HG03565 (cell line): ENCODE measurements at regions not wholly inside any gene's neighbourhood (a gene's known extent, or its start where the extent isn't known, plus 50 kb on each side); places are given as distances from the start of the nearest gene placed in this dataset.
"Not testable (repeated sequence)": the region's sequence is repeated elsewhere in the genome, so short reads cannot be mapped to it uniquely, and the experiment has no call there.

ENCODE experiments used
- ATAC-seq: cut with Tn5 transposase; IDR thresholded peaks from one replicate; pipeline ENCODE4 v1.9.1; 2021; ENCODE audit warnings: mild to moderate bottlenecking, moderate library complexity; ENCODE audit not compliant: unreplicated experiment

DNA sequence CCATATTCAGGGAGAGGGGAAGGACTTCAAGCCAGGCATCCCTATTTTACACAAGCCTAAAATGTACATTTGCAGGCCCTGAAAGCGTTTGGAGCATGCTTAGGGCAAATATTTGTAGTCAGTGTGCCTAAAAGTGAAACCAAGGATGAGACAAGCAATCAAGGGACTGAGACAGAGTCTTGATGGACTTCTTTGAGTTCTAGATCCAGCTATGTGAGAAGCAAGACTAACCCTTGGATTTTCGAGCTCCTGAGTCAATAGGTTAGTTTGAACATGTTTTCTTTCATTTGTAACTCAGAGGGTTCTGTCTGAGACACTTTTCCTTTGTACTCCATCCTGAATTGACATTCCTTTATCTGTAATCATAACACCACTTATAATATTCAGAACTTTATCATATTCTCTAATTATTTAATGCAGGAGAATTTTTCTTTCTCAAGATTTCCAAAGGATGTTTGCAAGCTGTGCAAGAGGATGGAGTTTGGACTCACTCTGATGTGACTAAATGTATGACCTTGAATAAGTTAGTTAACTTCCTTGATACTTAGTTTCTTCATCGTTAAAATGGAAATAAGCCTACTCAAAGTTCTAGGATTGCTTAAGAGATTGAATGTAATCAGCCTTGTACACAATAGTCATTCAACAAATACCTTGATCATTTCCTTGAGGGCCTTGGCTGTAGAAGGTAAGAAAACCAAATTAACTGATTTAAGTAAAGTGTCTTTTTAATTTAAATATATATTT lies 1237.8 kb upstream of the ZEB2 start:
- no peak for ATAC-seq

DNA sequence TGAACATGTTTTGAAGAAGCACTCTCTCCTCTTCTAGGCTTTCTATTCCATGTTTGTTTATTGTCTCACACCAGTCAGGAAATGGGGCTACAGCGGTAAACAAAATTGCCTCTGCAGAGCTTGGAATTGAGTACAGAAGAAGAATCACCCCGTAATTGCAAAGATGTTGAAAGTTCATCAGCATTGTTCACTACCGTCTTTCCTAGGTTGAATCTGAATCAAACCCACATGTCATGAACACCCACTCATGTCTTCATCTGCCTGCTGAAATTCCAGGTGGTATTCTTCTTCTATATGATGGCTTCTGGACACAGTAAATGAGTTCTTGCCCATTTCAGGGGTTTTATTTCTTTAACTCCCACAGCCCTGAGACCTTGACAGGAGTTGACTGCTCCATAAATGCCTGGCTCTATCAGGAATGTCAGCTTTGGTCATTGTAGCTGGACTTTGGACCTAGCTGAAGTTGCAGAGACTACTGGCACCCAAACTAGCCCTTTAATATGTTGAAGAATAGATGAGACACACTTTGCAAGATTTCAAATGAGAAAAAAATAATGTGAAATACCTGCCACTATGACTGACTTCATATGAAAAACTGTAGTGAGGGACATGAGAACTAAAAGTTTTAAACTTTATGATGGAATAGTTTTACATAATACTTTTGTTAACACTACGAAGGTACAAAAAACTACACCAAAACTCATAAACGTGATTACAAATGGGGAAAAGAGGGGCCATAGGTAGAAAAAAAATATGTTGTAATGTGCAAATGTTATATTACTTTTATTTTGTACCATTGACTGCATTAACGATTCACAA lies 1235.3 kb upstream of the ZEB2 start:
- no peak for ATAC-seq

DNA sequence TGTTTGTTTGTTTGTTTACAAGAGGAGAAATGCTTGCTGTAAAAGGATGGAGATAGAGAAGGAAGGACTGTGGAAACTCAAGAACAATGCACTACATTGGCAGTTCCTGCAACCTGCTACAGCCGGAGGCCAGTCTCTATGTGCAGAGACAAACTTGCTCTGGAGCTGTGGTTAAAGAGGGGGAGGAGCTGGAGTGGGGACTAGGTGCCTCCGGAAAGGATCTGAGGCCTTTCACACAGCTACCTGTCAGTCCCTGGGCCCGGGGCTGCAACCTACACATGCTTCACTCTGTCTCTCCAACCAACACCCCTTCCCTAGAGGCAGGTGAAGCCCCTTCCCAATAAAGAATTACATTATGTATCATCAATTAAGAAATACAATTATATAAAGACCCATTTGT lies 1234.0 kb upstream of the ZEB2 start:
- no peak for ATAC-seq

DNA sequence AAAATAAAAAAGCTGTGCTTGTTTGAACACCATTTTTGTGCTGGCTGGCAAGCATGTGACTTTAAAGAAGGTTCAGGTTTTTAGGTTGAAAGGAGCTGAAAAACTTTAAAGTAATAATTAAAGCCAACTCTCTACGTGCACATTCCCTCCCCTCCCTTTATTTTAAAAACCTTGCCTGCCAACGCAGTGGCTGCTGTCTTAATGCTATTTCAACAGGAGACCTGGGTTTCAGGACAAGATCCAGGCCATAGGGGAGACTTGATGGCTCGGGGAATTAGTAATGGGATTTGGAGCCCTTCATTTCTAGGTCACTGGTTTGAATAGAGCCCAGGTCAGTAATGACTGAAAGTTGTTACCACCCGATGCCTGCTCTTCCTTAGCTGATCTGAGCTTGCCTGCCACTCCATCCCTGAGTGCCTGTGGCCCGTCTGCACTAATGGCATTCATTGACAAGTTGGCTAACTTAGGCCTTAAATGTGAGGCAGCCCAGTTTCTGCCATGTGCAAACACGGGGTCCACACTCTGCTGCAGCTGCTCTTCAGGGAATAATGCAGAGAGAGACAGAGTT lies 1233.2 kb upstream of the ZEB2 start:
- ATAC-seq = no peak

DNA sequence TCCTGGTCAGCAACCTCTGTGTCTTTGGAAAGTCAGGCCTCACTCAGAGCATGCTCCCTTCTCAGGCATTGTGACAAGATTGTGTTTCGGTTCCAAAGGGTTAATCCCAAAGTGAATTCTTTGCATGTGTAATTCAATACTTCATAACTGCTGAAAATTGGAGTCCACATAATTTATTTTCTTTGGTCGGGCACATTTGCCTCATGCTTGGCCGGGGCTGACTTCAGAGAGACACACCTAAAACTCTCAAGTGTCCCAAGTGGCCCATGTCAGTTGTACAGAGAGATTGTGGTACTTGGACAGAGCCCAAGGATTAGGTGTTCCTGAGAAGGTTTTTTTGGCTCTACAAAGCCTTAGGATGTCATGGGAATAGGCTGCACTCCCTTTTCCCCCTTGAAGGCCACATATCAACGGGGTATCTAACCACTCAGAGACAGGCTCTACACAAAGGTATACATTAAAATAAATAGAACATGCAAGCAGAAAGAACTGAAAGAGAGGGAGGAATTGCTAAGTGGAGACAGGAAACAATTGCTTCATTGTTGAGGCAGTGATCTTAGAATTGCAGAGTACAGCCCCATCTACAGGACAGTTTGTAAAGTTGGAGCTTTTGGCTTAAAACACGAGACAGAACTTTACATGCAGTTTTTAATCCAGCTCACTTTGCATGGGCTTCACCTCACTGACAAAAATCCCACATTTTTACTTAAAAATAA lies 1232.3 kb upstream of the ZEB2 start:
- peak; percentile 19 for ATAC-seq

DNA sequence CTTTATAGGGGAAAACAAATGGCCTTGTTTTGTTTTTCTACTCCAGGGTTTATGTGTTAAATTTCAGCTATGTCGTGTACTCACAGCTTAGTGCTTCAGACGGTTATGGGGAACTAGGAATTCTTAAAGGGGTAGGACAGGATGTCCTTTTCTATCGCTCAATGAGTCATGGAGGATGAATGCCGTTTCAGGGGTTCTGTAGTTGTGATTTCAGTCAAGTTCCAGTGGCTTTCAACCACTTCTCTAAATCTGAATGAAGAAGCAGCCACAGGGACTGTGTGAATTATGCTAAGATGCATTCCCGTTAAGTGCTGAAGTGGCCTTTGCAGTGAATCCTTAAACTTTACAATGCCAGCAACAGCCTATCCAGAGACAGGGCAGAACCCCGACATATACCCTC lies 1231.7 kb upstream of the ZEB2 start:
- peak; percentile 92 for ATAC-seq

DNA sequence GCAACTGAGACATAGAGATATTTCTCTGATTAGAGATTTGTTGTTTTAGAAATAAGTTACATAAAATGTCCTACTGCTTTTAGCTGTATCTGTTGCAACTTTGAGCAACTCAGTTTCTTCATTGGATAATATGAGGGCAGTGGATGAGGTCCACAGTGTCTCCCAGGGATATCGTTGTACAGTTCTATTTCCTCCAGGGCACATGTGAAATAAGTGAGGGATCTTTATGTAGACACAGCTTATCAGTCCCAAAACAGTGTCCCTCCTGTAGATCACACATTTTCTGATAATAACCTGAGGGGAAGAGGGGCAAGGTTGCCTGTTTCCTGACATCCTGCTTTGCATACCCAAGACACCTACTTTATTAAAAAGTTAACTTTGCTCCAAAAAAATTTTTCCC lies 1231.2 kb upstream of the ZEB2 start:
- no peak for ATAC-seq

DNA sequence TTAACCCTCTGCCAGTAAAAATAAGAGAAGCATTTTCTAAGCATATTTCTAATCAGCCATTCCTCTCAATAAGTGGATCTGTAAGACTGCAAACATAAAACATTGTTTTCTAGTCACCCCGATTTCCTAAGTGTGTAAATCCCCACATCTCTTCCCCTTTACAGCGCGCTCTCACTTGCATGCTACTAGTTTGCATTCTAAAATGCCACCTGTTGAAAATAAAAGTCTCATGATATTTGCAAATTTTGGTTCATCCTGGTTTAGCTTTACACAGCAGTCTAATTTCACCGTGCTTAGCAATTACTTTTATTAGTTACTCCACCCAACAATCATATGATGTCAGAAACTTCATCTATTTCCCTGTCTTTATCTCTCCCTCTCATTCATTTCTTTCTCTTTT lies 1230.7 kb upstream of the ZEB2 start:
- ATAC-seq = no peak

DNA sequence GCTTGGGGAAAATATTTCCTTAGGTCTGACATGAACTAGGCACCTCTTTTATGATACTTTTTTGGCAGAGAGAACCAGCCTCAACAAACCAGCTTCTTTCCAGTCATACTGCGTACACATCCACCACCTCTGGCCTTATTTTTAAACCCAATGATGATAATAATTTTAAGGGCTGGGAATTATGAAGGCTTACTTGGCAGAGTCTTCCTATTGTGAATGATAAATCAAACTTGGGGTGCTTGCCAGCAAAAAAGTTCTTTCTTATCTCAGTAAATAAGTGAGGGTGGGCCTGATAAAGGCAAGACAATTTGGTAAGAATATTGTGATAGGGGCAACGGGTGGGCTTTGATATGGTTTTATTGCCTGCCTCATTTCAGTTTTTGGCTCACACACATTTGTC lies 1230.2 kb upstream of the ZEB2 start:
- no peak for ATAC-seq

DNA sequence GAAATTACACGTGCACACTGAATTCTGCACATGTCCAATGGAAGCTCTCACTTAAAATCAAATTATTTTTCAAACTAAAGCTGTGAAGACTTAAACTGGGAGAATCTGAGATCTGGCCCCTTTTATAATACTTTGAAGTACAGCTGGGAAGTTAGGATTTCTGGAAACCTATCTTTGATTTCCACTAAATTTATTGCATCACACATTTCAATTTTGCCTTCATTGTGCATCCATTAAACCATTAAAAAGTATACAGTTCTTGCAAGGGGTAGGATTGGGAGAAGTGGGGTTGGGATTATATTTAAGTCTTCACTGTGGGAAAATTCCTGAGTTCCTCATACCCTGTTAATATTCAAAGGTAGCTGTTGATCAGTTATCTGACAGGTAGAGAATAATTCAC lies 1229.6 kb upstream of the ZEB2 start:
- ATAC-seq = no peak

DNA sequence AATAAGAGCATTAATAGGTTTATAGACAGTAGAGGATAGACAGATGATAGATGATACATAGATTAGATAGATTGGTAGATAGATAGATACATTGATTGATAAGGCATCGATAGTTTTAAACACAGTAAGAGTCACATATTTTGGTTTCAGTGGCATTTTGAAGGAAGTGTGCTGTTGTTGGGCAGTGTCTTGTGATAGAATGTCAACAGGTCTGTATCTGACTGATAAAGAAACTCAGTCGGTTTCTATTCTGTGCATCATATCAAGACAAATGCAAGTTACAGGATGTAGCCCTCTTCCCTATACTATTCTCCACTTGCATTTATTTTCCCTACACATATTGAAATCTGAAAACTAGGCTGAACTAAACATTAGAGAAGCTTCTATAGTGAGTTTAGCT lies 1229.0 kb upstream of the ZEB2 start:
- peak; percentile 47 for ATAC-seq

DNA sequence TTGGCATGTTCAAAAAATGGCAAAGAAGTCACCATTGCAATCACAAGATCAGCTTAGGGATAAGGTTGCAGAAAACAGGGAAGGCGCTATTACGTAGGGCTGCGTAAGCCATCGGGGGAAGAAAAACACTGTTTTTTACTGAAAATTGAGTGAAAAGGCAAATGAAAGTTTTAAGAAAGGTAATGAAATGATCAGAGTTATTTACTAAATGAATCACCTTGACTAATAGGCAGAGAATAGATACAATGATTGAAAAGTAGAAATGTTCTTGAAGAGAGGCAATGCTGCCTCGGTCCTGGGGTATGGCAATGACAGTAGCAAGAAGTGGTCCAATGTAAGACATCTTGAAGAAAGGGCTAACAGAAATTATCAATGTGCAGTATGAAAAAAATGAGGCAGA lies 1227.8 kb upstream of the ZEB2 start:
- no peak for ATAC-seq

DNA sequence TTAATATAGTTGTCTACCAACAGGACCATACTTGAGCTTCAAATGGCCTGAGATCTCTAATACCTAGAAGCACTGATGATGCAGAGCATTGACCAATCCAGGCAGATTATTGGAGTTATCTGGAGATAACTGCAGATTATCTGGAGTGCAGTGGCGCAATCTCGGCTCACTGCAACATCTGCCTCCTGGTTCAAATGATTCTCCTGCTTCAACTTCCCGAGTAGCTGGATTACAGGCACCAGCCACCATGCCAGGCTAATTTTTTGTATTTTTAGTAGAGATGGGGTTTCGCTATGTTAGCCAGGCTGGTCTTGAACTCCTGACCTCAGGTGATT lies 1225.4 kb upstream of the ZEB2 start:
- not testable (repeated sequence) for ATAC-seq

DNA sequence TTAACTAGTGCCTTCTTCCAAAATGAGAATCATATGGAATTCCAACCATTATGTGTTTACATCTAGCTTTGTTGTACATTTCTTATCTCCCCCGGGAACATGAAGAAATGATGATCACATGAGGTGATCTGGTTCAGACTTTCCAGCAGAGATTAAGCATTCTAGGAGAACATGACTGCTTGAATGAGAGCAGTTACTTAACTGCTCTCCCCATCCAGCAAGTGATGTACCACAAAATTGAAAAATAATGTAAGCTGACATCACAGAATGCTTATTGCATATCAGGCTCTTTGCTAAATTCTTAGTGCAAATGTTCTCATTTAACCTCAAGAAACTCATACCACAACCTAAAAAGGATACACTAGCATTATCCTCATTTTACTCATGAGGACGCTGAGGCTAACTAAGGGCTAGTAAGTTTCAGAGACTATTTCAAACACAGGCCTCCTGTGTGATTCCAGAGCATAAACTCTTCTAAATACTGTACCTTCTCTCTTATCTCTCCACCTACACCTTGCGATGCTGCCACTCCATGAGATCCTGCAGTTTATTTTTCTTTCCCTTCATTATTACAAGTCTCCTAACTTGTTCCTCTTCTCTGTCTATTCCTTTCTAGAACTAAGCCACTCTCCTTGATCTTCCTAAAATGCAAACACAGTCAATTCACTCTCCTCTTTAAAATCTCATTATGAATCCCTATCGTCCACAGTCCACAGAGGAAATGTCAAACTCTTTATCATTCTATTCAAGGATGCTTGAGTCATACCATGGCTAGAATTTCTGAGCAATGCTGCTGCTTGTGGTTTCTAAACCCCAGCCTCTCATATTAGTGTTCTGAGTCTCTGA lies 1224.8 kb upstream of the ZEB2 start:
- ATAC-seq = peak; percentile 85

DNA sequence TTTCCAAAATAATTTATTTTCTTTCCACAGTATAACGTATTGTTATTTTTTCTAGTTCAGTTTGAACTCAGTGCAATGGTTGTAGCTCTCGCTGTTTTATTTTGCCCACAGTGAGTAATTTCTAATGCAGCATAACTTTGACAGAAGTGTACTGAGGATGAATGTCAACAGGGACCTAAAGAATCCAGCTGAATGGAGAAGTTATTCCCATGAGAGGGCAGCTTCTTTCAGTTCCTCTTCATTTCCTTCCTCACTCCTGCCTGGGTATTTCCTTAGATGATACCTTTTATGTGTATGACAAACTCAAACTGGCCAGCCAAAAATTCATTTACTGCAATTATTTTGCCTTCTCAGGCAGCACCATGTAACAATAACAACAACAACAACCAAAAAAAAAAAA lies 1223.1 kb upstream of the ZEB2 start:
- ATAC-seq = no peak

DNA sequence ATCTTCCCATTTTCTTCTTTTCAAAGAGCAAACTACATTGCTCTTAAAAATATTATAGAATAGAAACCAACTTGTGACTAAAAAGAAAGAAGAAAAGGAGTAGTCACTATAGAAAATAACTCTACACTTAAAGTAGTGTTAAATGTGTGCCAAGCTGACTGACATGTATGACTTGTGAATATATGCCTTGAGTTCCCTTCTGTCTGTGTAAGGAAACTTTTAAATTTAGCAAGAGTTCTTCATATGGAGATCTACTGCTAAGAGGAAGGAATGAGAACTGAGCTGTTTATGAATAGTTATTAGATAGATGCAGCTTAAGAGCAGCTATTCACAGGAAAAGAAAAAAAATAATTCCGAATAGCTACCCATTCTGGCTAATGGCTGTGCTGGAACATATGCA lies 1221.7 kb upstream of the ZEB2 start:
- no peak for ATAC-seq

DNA sequence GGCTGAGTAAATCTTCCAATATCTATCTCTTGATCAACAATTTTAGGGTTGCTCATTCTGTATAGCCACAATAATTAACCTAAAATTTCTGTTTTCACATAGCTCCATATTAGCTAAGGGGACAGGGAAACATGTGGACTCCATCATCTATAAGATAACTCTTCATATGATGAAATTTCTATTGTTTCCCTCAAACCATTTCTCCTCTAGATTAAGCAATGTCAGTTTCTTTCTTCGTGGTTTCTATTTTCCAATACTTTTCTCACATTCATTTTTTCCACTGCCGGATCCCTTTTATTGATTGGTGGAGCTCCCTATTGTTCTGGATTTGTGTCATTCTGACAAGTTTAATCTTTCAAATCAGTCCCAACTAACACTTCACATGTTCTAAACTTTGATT lies 1221.3 kb upstream of the ZEB2 start:
- ATAC-seq = no peak

DNA sequence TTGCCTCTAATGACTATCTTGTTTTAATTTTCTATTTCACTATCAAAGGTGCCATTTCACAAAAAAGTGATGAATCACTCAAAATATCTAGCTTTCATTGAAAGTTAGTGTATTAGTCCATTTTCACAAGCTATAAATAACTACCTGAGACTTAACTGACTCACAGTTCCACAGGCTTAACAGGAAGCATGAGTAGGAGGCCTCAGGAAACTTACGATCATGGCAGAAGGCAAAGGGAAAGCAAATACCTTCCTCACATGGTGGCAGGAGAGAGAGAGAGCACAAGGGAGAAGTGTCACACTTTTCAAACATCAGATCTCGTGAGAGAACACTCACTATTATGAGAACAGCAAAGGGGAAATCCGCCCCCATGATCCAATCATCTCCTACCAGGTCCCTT lies 1220.4 kb upstream of the ZEB2 start:
- ATAC-seq = no peak

DNA sequence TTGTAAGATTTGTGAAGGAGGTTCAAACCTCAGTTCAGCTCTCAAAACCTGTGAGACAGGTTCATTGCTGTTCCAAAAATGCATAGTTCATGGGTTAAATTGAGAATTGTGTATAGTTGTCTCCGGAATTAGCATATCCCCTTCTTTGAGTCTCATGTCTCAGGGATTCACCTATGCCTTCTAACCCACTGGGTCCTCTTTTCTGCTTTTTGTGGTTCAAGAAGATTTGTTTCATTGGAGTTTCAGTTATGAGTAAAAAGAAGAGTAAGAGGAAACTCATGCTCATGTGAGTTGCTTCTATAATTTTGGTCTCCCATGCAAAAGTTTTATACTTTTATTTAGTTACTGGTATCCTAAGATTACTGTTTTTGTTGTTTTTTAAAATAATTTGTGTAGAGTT lies 1219.8 kb upstream of the ZEB2 start:
- ATAC-seq = peak; percentile 73

DNA sequence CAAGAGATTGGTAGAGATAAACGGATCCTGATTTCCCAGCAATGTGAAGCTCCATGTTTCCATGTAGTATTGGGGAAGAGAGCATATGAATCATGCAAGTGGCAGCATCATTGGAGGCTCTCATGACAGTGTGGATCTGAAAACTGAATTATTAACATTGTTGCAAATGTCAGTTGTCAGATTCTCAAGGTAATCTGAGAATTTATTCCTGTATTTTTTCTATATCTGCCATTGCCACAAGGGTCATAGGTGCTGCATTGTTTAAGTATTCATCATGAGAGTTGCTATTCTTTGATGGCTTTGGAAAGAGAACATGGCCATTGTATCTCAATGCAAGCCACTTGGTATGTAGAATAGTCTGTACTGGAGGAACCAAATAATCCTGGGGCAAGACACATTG lies 1217.0 kb upstream of the ZEB2 start:
- ATAC-seq = no peak

DNA sequence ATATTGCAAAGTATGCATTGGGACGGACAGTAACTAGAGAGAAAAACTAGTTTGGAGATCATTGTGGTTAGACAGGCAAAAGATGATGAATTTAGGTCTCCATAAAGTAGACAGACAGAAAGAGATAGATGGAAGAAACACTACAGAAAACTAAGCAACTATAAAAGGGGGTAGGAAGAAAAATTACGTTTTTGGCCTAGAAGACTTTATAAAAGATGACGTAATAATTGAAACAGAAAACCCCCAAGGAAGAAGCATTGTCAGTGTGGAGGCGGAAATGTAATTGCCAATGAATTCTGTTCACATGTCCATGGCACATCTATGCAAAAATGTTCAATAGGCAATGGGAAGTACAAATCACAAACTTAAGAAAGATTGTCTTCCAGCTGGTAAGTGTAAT lies 1211.5 kb upstream of the ZEB2 start:
- ATAC-seq = no peak
